ENCODE measurements at regions not wholly inside any gene's neighbourhood (a gene's known extent, or its start where the extent isn't known, plus 50 kb on each side); places are given as distances from the start of the nearest gene placed in this dataset.

DNA sequence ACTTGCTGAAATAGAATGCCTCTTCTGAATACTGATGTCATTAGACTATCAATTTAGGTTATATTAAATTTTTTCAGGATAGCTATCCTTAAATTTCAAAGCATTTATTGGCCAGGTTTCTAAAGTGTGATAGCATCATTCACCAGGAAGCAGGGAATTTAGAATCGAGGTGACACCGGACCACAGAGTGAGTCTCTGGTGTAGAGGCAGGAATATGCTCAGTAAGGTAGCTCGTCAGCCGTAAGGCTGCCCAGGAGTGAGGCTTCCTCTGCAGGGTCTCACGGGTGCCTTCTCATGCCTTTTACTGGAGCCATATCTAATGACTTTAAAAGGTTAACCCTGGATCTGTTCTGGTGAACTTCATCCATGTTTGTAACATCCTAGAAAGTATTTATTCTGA is 170.8 kb upstream of the KLF14 start:
- no peak overlapping the region for H3K4me3 ChIP-seq (ENCODE audit: low read depth, low read length)
- TF ChIP-seq, protein P1, sequence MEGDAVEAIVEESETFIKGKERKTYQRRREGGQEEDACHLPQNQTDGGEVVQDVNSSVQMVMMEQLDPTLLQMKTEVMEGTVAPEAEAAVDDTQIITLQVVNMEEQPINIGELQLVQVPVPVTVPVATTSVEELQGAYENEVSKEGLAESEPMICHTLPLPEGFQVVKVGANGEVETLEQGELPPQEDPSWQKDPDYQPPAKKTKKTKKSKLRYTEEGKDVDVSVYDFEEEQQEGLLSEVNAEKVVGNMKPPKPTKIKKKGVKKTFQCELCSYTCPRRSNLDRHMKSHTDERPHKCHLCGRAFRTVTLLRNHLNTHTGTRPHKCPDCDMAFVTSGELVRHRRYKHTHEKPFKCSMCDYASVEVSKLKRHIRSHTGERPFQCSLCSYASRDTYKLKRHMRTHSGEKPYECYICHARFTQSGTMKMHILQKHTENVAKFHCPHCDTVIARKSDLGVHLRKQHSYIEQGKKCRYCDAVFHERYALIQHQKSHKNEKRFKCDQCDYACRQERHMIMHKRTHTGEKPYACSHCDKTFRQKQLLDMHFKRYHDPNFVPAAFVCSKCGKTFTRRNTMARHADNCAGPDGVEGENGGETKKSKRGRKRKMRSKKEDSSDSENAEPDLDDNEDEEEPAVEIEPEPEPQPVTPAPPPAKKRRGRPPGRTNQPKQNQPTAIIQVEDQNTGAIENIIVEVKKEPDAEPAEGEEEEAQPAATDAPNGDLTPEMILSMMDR (IDR thresholded peaks at IDR 0.05; ENCODE audit: borderline replicate concordance, insufficient read depth, low read depth, low read length) = no peak

DNA sequence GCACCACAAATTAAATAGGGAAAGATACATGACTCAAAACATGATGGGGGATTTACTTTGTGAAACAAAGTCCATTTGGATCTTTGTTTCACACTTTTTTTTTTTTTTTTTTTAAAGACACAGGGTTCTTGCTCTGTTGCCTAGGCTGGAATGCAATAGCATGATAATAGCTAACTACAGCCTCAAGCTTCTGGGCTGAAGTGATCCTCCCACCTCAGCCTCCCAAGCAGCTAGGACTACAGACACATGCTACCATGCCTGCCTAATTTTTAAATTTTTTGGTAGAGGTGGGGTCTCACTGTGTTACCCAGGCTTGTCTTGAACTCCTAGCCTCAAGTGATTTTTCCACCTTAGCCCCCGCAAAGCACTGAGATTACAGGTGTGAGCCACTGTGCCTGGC is 172.6 kb upstream of the KLF14 start:
- no peak overlapping the region for H3K4me3 ChIP-seq (ENCODE audit: low read depth, low read length)
- TF ChIP-seq, protein P1 (IDR thresholded peaks at IDR 0.05; ENCODE audit: borderline replicate concordance, insufficient read depth, low read depth, low read length) = no peak

DNA sequence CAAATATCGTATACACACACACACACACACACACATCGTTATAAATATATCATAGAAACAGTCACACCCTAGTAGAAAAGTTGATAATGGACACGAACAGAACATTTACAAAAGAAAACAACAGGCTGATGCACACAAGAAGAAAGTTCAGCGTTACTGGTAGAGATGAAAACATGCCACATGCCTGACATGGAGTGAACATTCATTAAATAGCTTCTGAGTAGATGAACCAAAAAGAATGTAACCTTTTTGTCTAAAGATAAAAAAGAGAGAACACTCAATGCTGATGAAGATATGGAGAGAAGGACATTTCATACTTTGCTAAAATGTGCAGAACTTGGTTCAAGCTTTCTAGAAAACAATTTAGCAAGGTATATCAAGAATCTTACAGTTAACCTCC is 173.4 kb upstream of the KLF14 start:
- no peak overlapping the region for H3K4me3 ChIP-seq (ENCODE audit: low read depth, low read length)
- TF ChIP-seq, protein P1 (IDR thresholded peaks at IDR 0.05; ENCODE audit: borderline replicate concordance, insufficient read depth, low read depth, low read length) = no peak

DNA sequence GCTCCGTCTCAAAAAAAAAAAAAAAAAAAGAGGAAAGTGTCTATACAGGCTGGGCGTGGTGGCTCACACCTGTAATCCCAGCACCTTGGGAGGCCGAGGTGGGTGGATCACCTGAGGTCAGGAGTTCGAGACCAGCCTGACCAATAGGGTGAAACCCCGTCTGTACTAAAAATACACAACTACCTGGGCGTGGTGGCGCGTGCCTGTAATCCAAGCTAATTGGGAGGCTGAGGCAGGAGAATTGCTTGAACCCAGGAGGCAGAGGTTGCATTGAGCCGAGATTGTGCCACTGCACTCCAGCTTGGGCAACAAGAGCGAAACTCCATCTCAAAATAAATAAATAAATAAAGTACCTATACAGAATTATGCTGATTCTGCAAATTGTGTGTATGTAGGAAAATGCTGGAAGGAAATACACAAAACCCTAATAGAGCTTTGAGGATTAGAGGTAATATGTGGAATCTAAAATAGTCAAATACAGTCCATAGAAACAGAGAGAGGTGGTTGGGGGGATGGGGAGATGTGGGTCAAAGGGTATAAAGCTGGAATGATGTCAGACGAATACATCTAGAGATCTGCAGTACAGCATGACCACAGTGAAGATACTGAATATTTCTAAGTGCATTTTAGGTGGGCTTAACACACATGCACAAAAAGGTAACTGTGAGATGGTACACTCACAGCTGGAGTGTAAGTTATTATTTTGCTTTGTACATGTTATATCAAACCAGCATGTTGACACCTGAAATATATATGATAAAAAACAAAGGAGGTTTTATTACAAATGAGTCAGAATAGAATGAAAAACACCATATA is 174.5 kb upstream of the KLF14 start:
- no peak overlapping the region for H3K4me3 ChIP-seq (ENCODE audit: low read depth, low read length)
- TF ChIP-seq, protein P1 (IDR thresholded peaks at IDR 0.05; ENCODE audit: borderline replicate concordance, insufficient read depth, low read depth, low read length) = no peak

DNA sequence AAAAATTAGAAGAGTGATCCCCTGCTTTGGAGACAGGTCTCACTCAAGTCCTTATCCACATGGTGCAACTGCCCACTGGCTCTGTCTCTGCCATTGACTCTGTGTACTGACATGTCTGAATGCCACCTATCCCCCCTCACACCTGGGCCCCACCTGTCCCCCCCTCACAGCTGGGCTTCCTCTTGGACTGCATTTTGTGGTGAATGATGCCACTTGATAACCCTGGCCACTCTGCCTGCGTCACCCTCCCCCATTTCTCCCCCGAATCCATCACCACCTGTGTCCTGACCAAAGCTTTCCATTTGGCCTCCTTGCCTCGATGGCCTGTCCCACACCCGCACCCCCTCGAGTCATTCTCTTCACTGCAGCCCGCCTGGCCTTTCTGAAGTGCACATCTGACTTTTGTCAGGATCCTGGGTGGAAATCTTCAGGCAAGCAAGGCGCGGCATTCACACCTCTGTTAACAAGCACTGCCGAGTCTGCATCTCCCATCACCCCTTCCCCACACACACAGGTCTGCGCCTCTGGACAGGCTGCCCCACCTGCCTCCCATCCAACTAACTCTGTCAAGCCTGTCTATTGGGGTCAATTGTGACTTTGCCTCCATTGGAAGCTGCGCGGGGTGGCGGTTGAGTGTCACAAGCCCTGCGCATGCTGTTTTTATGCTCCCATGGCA is 175.3 kb upstream of the KLF14 start:
- TF ChIP-seq, protein P1 (IDR thresholded peaks at IDR 0.05; ENCODE audit: borderline replicate concordance, insufficient read depth, low read depth, low read length) = no peak
- H3K4me3 ChIP-seq (ENCODE audit: low read depth, low read length) = no peak overlapping the region

DNA sequence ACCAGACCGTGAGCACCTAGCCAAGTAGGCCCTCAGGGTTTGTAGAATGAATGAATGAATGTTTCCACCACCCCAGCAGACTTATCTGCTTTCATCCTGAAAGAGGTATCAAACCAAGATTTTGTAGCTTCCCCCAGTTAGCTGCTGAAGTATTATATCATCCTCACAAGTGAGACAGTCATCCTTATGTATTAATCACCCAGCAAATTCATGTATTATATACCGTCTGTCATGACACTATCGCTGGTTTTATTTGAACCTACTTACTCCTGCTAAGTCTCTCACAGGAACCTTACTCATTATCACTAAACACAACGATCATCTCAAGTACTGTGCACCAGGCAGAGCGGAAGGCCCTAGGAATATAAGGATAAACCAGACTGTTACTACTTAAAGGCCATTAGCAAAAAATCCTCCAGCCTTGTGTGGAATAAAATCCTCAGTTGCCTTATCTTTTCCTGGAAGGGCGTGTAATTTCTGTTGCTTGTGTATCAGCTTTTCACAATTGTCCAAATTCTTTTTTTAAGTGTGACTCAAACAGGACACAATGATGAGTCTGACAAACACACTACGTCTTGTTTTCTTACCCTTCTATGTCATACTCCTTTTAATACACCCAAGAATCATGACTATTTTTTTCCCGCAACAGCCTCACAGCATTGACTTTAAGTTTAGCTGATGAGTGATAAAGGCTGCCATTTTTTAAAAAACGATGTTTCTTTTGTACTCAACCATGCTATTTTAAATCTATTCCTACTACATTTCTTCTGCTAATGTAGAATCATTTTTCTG is 176.1 kb upstream of the KLF14 start:
- no peak overlapping the region for H3K4me3 ChIP-seq (ENCODE audit: low read depth, low read length)
- TF ChIP-seq, protein P1 (IDR thresholded peaks at IDR 0.05; ENCODE audit: borderline replicate concordance, insufficient read depth, low read depth, low read length) = no peak
